Karpas-422 (cell line): ENCODE measurements at regions not wholly inside any gene's neighbourhood (a gene's known extent, or its start where the extent isn't known, plus 50 kb on each side); places are given as distances from the start of the nearest gene placed in this dataset.

ENCODE experiments used
- DNase-seq: peaks from one replicate; pipeline ENCODE4 v3.0.0-alpha.2; 2015
- H2AFZ ChIP-seq: fragments of 200-600 bp; sonication (generic); 2 replicates; pipeline ENCODE4 v1.6.1; 2014; ENCODE audit warnings: antibody characterized with exemption, low read length, mixed read lengths
- H3K27ac ChIP-seq: fragments of 200-600 bp; sonication (generic); 2 replicates; pipeline ENCODE4 v1.5.1; 2014; ENCODE audit warnings: mild to moderate bottlenecking, low read length, moderate library complexity
- H3K27me3 ChIP-seq: fragments of 200-600 bp; sonication (generic); 2 replicates; pipeline ENCODE4 v1.6.1; 2014; ENCODE audit warnings: low read length, mixed read lengths
- H3K36me3 ChIP-seq: fragments of 200-600 bp; sonication (generic); 2 replicates; pipeline ENCODE4 v1.6.1; 2014; ENCODE audit warnings: low read length, mixed read lengths; ENCODE audit not compliant: insufficient read depth
- H3K4me1 ChIP-seq: fragments of 200-600 bp; sonication (generic); 2 replicates; pipeline ENCODE4 v1.6.1; 2014; ENCODE audit warnings: mild to moderate bottlenecking, low read length, mixed read lengths
- H3K4me2 ChIP-seq: fragments of 200-600 bp; sonication (generic); 2 replicates; pipeline ENCODE4 v1.6.1; 2014; ENCODE audit warnings: low read length, low read depth, mild to moderate bottlenecking; ENCODE audit not compliant: poor library complexity, severe bottlenecking
- H3K4me3 ChIP-seq: fragments of 200-600 bp; sonication (generic); 2 replicates; pipeline ENCODE4 v1.5.1; 2014; ENCODE audit warnings: mild to moderate bottlenecking, antibody characterized with exemption, low read length, mixed read lengths
- H3K79me2 ChIP-seq: fragments of 200-600 bp; sonication (generic); 2 replicates; pipeline ENCODE4 v1.6.1; 2014; ENCODE audit warnings: mild to moderate bottlenecking, low read length, mixed read lengths
- H3K9ac ChIP-seq: fragments of 200-600 bp; sonication (generic); 2 replicates; pipeline ENCODE4 v1.6.0; 2014; ENCODE audit warnings: low read length
- H3K9me2 ChIP-seq: fragments of 200-600 bp; sonication (generic), shearing (Covaris generic); replicated peaks from 2 replicates; pipeline ENCODE4 v1.6.0; 2014; ENCODE audit warnings: mild to moderate bottlenecking, low read length, moderate library complexity; ENCODE audit not compliant: insufficient read depth
- H3K9me3 ChIP-seq: fragments of 300-700, 200-600 bp; sonication (generic); 2 replicates; pipeline ENCODE4 v1.6.1; 2014; ENCODE audit warnings: low read length, mixed read lengths
- H4K20me1 ChIP-seq: fragments of 200-600 bp; sonication (generic); 2 replicates; pipeline ENCODE4 v1.6.1; 2014; ENCODE audit warnings: mild to moderate bottlenecking, antibody characterized with exemption, low read length, low read depth; ENCODE audit not compliant: insufficient read depth

DNA sequence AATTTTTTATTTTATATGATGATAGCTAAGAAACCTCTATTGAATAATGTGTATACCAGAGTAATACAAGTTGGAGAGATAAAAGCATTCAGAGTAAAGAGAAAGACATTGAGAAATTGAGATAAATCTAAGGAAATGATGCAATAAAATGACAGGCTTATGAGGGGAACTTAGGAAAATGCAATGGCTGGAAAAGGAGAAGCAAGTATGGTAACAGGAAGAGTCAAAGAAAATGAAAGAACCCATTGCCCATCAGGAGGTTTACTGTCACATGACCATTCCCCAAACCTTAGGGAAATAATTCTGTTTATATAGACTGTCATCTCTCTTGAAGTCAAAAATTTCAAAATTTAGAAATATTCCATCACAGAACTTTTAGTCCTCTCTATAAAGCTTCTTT lies 808.0 kb upstream of the PRR20A start:
- no peak for DNase-seq
- Histone ChIP-seq H2AFZ (no peak overlapping the region), H3K4me1 (no peaks in the 10 kb centered on the region), H3K4me3 (no peak overlapping the region), H4K20me1 (no peaks in the 10 kb centered on the region), H3K9me2 (no peaks in the 10 kb centered on the region), H3K27me3 (no peaks in the 10 kb centered on the region), H3K79me2 (no peaks in the 10 kb centered on the region), H3K9me3 (peaks cover 48% of the 10 kb centered on the region), H3K36me3 (no peaks in the 10 kb centered on the region), H3K4me2 (no peak overlapping the region), H3K9ac (no peak overlapping the region), H3K27ac (no peak overlapping the region)

DNA sequence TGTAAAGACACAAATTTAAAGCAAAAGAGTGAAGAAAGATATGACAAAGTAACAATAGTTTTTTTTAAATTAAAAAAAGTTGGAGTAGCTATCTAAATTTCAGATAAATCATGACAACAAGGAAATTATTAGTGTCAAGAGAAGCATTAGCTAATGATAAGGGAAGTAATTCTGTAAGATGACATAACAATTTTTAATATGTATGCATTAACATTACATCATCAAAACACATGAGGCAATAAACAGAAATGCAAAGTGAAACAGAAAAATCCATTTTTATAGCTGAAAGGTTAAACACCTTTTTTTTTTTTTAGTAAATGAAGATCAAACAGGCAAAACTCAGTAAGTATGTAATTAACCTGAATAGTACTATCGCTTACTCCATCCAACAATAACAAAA lies 804.9 kb upstream of the PRR20A start:
- Histone ChIP-seq H3K9me2 (no peaks in the 10 kb centered on the region), H2AFZ (no peak overlapping the region), H3K27me3 (no peaks in the 10 kb centered on the region), H3K79me2 (no peaks in the 10 kb centered on the region), H3K9ac (no peak overlapping the region), H3K27ac (no peak overlapping the region), H3K4me3 (no peak overlapping the region), H3K4me1 (no peaks in the 10 kb centered on the region), H4K20me1 (no peaks in the 10 kb centered on the region), H3K9me3 (peaks cover 53% of the 10 kb centered on the region), H3K36me3 (no peaks in the 10 kb centered on the region), H3K4me2 (no peak overlapping the region)
- no peak for DNase-seq

DNA sequence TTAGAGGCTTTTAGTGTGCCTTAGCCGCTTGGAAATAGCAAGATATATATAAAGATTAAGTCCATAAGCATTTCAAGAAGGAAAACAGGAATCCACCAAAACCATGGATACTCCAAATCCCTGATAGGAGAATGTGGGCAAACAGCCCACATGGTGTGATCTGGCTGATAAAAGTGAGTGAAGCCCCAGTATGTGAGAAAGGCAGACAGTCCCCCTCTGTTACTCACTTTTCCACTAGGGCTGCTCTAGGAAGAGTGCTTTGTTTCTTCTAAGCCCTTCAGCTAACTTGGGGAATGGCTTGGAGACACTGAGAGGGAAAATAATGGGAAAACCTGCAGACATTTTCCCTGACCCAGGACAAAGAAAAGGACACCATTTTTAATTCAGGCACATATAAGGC lies 802.3 kb upstream of the PRR20A start:
- Histone ChIP-seq H3K79me2 (no peaks in the 10 kb centered on the region), H2AFZ (no peak overlapping the region)

DNA sequence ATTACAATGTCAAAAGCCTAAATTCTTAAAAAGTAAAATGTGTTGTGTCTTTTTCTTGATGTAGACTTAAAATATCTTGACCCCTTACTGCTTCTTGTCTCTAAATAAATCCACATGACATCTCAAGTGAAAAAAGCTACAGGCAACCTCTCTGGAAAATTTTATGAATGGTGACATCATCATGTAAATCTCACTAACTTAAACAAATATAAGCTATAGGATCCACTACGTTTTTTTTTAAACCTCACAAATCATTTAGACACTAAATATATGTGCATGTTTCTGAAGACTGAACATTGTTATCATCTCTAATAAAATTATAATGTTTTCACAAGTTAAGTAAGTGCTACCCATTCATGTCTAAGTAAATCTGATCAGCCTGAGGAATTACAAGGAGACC lies 793.7 kb upstream of the PRR20A start:
- Histone ChIP-seq H3K4me2 (no peak overlapping the region), H3K36me3 (no peaks in the 10 kb centered on the region), H3K27me3 (no peaks in the 10 kb centered on the region), H3K4me3 (no peak overlapping the region), H3K4me1 (no peaks in the 10 kb centered on the region), H3K9me3 (peaks cover 41% of the 10 kb centered on the region), H3K9ac (no peak overlapping the region), H4K20me1 (no peaks in the 10 kb centered on the region), H3K27ac (no peak overlapping the region), H3K79me2 (no peaks in the 10 kb centered on the region), H2AFZ (no peak overlapping the region), H3K9me2 (no peaks in the 10 kb centered on the region)
- no peak for DNase-seq

More for the DNA sequence above, 802.3 kb upstream of the PRR20A start:
- Histone ChIP-seq H4K20me1 (no peaks in the 10 kb centered on the region), H3K9me2 (no peaks in the 10 kb centered on the region), H3K9me3 (peaks cover 55% of the 10 kb centered on the region), H3K4me2 (no peak overlapping the region), H3K4me3 (no peak overlapping the region), H3K27ac (no peak overlapping the region), H3K27me3 (no peaks in the 10 kb centered on the region), H3K36me3 (no peaks in the 10 kb centered on the region), H3K4me1 (no peaks in the 10 kb centered on the region), H3K9ac (no peak overlapping the region)
- DNase-seq, result no peak

DNA sequence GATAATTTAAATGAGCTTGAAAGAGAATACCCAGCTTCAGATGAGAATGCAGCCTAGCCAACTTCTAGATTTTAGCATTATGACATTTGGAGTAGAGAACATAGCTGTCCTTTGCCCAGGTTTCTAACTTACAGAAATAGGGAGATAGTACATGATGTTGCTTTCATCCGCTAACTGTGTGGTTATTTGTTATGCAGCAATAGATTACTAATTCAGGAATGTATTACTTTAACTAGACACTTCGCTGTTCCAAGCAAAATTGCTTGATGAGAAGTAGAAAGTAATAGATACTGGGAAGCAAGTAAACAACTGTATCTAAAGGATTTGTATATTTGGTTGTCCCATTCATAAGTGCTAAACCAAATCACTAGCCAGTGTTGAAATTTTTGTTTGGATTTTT lies 790.9 kb upstream of the PRR20A start:
- no peaks in the 10 kb centered on the region for H3K4me1 ChIP-seq
- no peaks in the 10 kb centered on the region for H3K27me3 ChIP-seq

DNA sequence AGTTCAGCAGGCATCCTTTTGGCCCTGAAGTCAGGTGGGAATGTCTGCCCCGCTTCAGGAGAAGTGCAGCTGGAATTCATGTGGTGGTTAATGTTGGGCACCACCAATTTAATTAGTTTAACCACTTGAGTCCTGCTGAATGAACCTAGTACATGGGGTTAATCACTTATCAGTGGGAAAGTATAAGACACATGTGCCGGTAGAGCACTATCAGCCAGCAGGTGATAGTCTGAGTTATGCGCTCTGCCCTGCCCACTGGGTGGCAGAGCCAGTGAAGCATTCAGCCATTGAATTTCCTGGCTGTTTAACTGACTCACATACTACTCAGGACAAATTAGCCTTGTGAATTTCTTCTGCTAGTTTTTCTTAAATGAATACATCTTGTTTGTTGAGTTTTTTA lies 789.7 kb upstream of the PRR20A start:
- no peak overlapping the region for H2AFZ ChIP-seq
- no peak overlapping the region for H3K27ac ChIP-seq
- no peak overlapping the region for H3K9ac ChIP-seq
- no peaks in the 10 kb centered on the region for H3K4me1 ChIP-seq
- H4K20me1 ChIP-seq, result no peaks in the 10 kb centered on the region
- H3K4me3 ChIP-seq, result no peak overlapping the region
- H3K4me2 ChIP-seq, result no peak overlapping the region
- peaks cover 50% of the 10 kb centered on the region for H3K9me3 ChIP-seq
- no peaks in the 10 kb centered on the region for H3K9me2 ChIP-seq
- H3K27me3 ChIP-seq, result no peaks in the 10 kb centered on the region
- no peak for DNase-seq
- H3K79me2 ChIP-seq, result no peaks in the 10 kb centered on the region
- H3K36me3 ChIP-seq, result no peaks in the 10 kb centered on the region

More for the DNA sequence above, 790.9 kb upstream of the PRR20A start:
- no peak for DNase-seq
- H3K4me3 ChIP-seq, result no peak overlapping the region
- H3K27ac ChIP-seq, result no peak overlapping the region
- H3K4me2 ChIP-seq, result no peak overlapping the region
- no peaks in the 10 kb centered on the region for H4K20me1 ChIP-seq
- no peaks in the 10 kb centered on the region for H3K36me3 ChIP-seq
- H3K9me3 ChIP-seq, result peaks cover 41% of the 10 kb centered on the region
- H3K9ac ChIP-seq, result no peak overlapping the region
- H3K79me2 ChIP-seq, result no peaks in the 10 kb centered on the region
- no peak overlapping the region for H2AFZ ChIP-seq
- H3K9me2 ChIP-seq, result no peaks in the 10 kb centered on the region

DNA sequence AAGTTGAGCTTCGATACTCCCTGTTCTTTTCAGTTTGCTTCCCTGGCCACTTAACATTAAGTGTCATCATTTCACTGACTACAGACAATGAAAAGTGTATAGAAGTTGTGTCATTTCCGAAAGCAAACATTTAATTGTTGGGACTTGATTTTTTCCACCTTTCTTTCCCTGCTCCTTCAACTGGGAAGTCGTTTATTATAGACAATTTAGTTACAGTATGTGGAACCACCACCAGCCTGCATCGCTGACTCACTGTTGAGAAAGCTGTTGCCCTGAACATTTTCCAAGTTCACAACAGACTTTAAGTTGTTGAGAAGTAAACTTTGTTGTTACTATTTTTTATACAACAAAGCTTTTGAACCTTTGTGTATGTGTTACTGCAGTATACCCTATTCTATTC lies 788.4 kb upstream of the PRR20A start:
- Histone ChIP-seq H3K9me3 (peaks cover 54% of the 10 kb centered on the region), H3K27ac (no peak overlapping the region), H3K27me3 (no peaks in the 10 kb centered on the region), H4K20me1 (no peaks in the 10 kb centered on the region), H2AFZ (no peak overlapping the region), H3K4me1 (no peaks in the 10 kb centered on the region), H3K9ac (no peak overlapping the region), H3K9me2 (no peaks in the 10 kb centered on the region), H3K4me2 (no peak overlapping the region), H3K4me3 (no peak overlapping the region), H3K36me3 (no peaks in the 10 kb centered on the region), H3K79me2 (no peaks in the 10 kb centered on the region)
- DNase-seq, result no peak

DNA sequence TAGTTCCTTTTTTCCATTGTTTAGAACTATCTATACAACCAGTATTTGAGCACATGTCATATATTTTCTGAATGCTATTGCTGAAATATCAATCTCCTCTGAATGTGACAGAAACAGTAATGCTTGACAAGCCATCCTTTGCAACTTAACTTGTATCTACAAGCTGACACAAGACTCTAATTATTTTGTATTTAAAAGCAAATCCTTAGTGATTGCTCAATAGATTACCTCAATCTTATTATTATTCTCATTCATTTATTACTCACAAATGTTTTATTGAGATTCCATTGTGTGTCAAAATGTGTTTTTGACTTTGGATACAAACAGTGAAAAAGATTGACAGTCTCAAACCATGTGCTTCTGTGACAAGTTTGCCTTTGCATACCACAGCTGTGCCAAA lies 787.8 kb upstream of the PRR20A start:
- Histone ChIP-seq H3K27ac (no peak overlapping the region), H3K36me3 (no peaks in the 10 kb centered on the region), H3K9me2 (no peaks in the 10 kb centered on the region), H2AFZ (no peak overlapping the region), H3K4me2 (no peak overlapping the region), H4K20me1 (no peaks in the 10 kb centered on the region), H3K4me3 (no peak overlapping the region), H3K79me2 (no peaks in the 10 kb centered on the region), H3K4me1 (no peaks in the 10 kb centered on the region), H3K9me3 (peaks cover 58% of the 10 kb centered on the region), H3K9ac (no peak overlapping the region), H3K27me3 (no peaks in the 10 kb centered on the region)
- DNase-seq, result no peak

DNA sequence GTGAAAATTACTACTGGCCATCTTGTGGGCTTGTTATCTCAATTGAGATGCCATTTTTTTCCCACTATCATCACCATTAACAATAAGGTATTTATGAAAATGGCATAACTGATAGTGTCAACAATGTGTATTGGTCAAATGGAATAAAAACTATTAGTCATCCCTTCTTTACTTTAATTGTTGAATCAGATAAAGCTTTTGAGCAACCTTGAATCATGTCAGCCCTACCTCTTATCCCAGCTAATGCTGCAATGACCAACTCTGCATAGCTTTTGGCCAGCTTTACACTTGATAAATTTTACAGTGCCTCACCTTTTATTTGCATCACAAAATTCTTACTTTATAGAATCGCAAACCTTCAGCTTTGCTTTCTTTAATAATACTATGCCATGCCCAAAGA lies 784.0 kb upstream of the PRR20A start:
- no peaks in the 10 kb centered on the region for H3K79me2 ChIP-seq
- H3K4me2 ChIP-seq, result no peak overlapping the region
- no peaks in the 10 kb centered on the region for H4K20me1 ChIP-seq
- H3K4me1 ChIP-seq, result no peaks in the 10 kb centered on the region
- no peaks in the 10 kb centered on the region for H3K36me3 ChIP-seq
- no peaks in the 10 kb centered on the region for H3K27me3 ChIP-seq
- H2AFZ ChIP-seq, result no peak overlapping the region
- DNase-seq, result no peak
- no peak overlapping the region for H3K27ac ChIP-seq
- H3K9me2 ChIP-seq, result no peaks in the 10 kb centered on the region
- H3K4me3 ChIP-seq, result no peak overlapping the region
- no peak overlapping the region for H3K9ac ChIP-seq
- peaks cover 56% of the 10 kb centered on the region for H3K9me3 ChIP-seq
